Transverse colon (tissue), 4 donors: ENCODE measurements at regions not wholly inside any gene's neighbourhood (a gene's known extent, or its start where the extent isn't known, plus 50 kb on each side); places are given as distances from the start of the nearest gene placed in this dataset.

Experiments
- DNase-seq: peaks from one replicate; pipeline ENCODE4 v3.0.0-alpha.2; 2019
- H3K27ac ChIP-seq, 4 donors: fragments of 200-600 bp; sonication (generic); 2 replicates each; pipeline ENCODE4 v1.5.1; 2016 to 2018; ENCODE audit warnings: inconsistent platforms in 4 of 4
- H3K27me3 ChIP-seq: fragments of 200-600 bp; sonication (generic); 2 replicates; pipeline ENCODE4 v1.5.1; 2017; ENCODE audit warnings: inconsistent platforms
- H3K36me3 ChIP-seq, 4 donors: fragments of 200-600 bp; sonication (generic); 2 replicates each; pipeline ENCODE4 v1.5.1; 2017 to 2019; ENCODE audit warnings: inconsistent platforms in 4 of 4
- H3K4me1 ChIP-seq, 4 donors: fragments of 200-600 bp; sonication (generic); 2 replicates each; pipeline ENCODE4 v1.5.1; 2017 to 2020; ENCODE audit warnings: inconsistent platforms in 4 of 4
- H3K4me3 ChIP-seq, 4 donors: fragments of 200-600 bp; sonication (generic); 1 replicate in 1 of 4; 2 replicates in 3 of 4; pipeline versions ENCODE4 v1.5.1 to v1.6.1; 2017 to 2019; ENCODE audit warnings: inconsistent platforms in 4 of 4
- H3K9me3 ChIP-seq, 2 donors: fragments of 200-600 bp; sonication (generic); 2 replicates each; pipeline ENCODE4 v1.5.1; 2017 to 2019; ENCODE audit warnings: inconsistent platforms in 2 of 2
- CTCF ChIP-seq, 5 experiments: fragments of 200-600 bp in 3 of 5; fragments of 450-650 bp in 2 of 5; sonication (generic) in 3 of 5; IDR thresholded peaks; 1 replicate in 2 of 5; 2 replicates in 3 of 5; pipeline ENCODE4 v1.5.1; 2016 to 2017; ENCODE audit warnings: antibody characterized with exemption in 5 of 5, inconsistent platforms in 3 of 5, mild to moderate bottlenecking in 2 of 5, moderate library complexity in 1 of 5
- EP300 ChIP-seq: sonication (generic); formaldehyde crosslinking; IDR thresholded peaks from one replicate; pipeline ENCODE4 v1.6.1; 2017; ENCODE audit warnings: antibody characterized with exemption, low read depth
- POLR2A ChIP-seq: fragments of 450-650 bp; IDR thresholded peaks from one replicate; pipeline ENCODE4 v1.6.1; 2016; ENCODE audit warnings: antibody characterized with exemption, mild to moderate bottlenecking, moderate library complexity
- POLR2AphosphoS5 ChIP-seq, 3 donors: sonication (generic); formaldehyde crosslinking; IDR thresholded peaks; one replicate each; pipeline ENCODE4 v1.6.1; 2016; ENCODE audit warnings: antibody characterized with exemption in 3 of 3
- WGBS, 2 donors: methylation state at CpG; one replicate each; pipeline ENCODE4 v1.1.5; 2018; ENCODE audit warnings: low coverage in 1 of 2; 5-methylcytosine and 5-hydroxymethylcytosine counted together
- in situ Hi-C, 4 donors: fragments of 200-750 bp; cut with MboI; loops; one replicate each; pipeline versions ENCODE4 v1.15.0 to v1.15.1; 2017; ENCODE audit warnings: low sequenced_read_pairs in 3 of 4, low pct_ligation_motif_present in 1 of 4, low pct_unique_long_range_greater_than_20kb in 1 of 4
- intact Hi-C: fragments of 100-400 bp; cut with DNase I; formaldehyde crosslinking; loops from one replicate; pipeline ENCODE4 v1.15.1; 2023; ENCODE audit warnings: low total_unique reads

- H3K27ac ChIP-seq = no peak overlapping the region
- no peaks in the 10 kb centered on the region for H3K36me3 ChIP-seq
- H3K9me3 ChIP-seq = no peaks in the 10 kb centered on the region
- H3K4me1 ChIP-seq = no peaks in the 10 kb centered on the region
- intact Hi-C loops (no loop called here), in situ Hi-C loops (no loop called here)
- no peaks in the 10 kb centered on the region for H3K27me3 ChIP-seq
- no peak for TF ChIP-seq POLR2AphosphoS5 (IDR thresholded peaks at IDR 0.05)
- no peak for TF ChIP-seq EP300
- TF ChIP-seq CTCF (IDR thresholded peaks at IDR 0.05) = no peak
- no peak for TF ChIP-seq POLR2A
- no peak for DNase-seq
- 91% methylated on average over 4 of the region's 4 CpGs; no CpG with 5 or more reads in 1 of the 2 donors for WGBS, 2 donors
- H3K4me3 ChIP-seq = no peak overlapping the region
Measured at GRCh38 chr10:107899075-107899474, 734.6 kb upstream of the SORCS1 start.

GRCh38 chr10:107898392-107898791, 733.9 kb upstream of the SORCS1 start:
- TF ChIP-seq POLR2A (no peak), EP300 (no peak), POLR2AphosphoS5 (IDR thresholded peaks at IDR 0.05) (no peak), CTCF (IDR thresholded peaks at IDR 0.05) (no peak)
- no peak overlapping the region for H3K4me3 ChIP-seq
- H3K27me3 ChIP-seq = no peaks in the 10 kb centered on the region
- H3K27ac ChIP-seq = no peak overlapping the region
- no peak for DNase-seq
- H3K9me3 ChIP-seq = no peaks in the 10 kb centered on the region
- 72 to 75% methylated on average over 4 of the region's 4 CpGs for WGBS, 2 donors
- no peaks in the 10 kb centered on the region for H3K4me1 ChIP-seq
- intact Hi-C loops = no loop called here
- no peaks in the 10 kb centered on the region for H3K36me3 ChIP-seq
- in situ Hi-C loops = no loop called here

GRCh38 chr10:107894516-107894915, 730.0 kb upstream of the SORCS1 start:
- no peak overlapping the region for H3K27ac ChIP-seq
- TF ChIP-seq POLR2A = no peak
- no peak for TF ChIP-seq POLR2AphosphoS5 (IDR thresholded peaks at IDR 0.05)
- no peak for TF ChIP-seq EP300
- TF ChIP-seq CTCF (IDR thresholded peaks at IDR 0.05) = no peak
- WGBS, 2 donors = 21 to 60% methylated on average over 2 to 4 of the region's 4 CpGs
- no peak for DNase-seq
- intact Hi-C loops (no loop called here), in situ Hi-C loops (no loop called here)
- H3K9me3 ChIP-seq = no peaks in the 10 kb centered on the region
- no peaks in the 10 kb centered on the region for H3K36me3 ChIP-seq
- H3K27me3 ChIP-seq = no peaks in the 10 kb centered on the region
- H3K4me1 ChIP-seq = no peaks in the 10 kb centered on the region
- no peak overlapping the region for H3K4me3 ChIP-seq

GRCh38 chr10:107889105-107889504, 724.6 kb upstream of the SORCS1 start:
- Histone ChIP-seq H3K27ac (no peak overlapping the region), H3K4me1 (no peaks in the 10 kb centered on the region), H3K36me3 (no peaks in the 10 kb centered on the region), H3K4me3 (no peak overlapping the region), H3K27me3 (no peaks in the 10 kb centered on the region), H3K9me3 (no peaks in the 10 kb centered on the region)
- 19 to 30% methylated on average over 2 of the region's 2 CpGs for WGBS, 2 donors
- TF ChIP-seq POLR2AphosphoS5 (IDR thresholded peaks at IDR 0.05) (no peak), EP300 (no peak), CTCF (IDR thresholded peaks at IDR 0.05) (no peak)
- in situ Hi-C loops (no loop called here), intact Hi-C loops (no loop called here)
- DNase-seq = no peak
